A673 (cell line): ENCODE measurements at regions not wholly inside any gene's neighbourhood (a gene's known extent, or its start where the extent isn't known, plus 50 kb on each side); places are given as distances from the start of the nearest gene placed in this dataset.

ENCODE experiments used
- BruUV-seq: library from RNA; stranded (reverse); fragments of 400-500 nt; replicated peaks from 2 replicates; lab custom pipeline; 2021; lab: Mats Ljungman, UMichigan
- CTCF ChIA-PET: fragments of 300-600 bp; sonication (Branson Sonifier 250); formaldehyde crosslinking; loops from one replicate; lab custom pipeline; 2022; ENCODE audit warnings: antibody characterized with exemption; lab: Charles Lee
- POLR2A ChIA-PET: fragments of 300-600 bp; sonication (Branson Sonifier 250); formaldehyde crosslinking; loops from one replicate; lab custom pipeline; 2022; ENCODE audit warnings: antibody characterized with exemption; ENCODE audit not compliant: low non-redundant PET; lab: Charles Lee
- DNase-seq: peaks from one replicate; pipeline ENCODE4 v3.0.0-alpha.2; 2015; ENCODE audit warnings: low spot score
- H3K27ac ChIP-seq: fragments of 200-600 bp; sonication (generic); 2 replicates; pipeline ENCODE4 v1.5.1; 2016; ENCODE audit warnings: mixed run types, low read depth, mild to moderate bottlenecking, mixed read lengths, antibody characterized with exemption, low read length; ENCODE audit not compliant: poor library complexity, severe bottlenecking
- H3K27me3 ChIP-seq: fragments of 200-600 bp; sonication (generic); replicated peaks from 2 replicates; pipeline ENCODE4 v1.6.1; 2017; ENCODE audit warnings: mixed run types, low read depth, mild to moderate bottlenecking, mixed read lengths, antibody characterized with exemption, low read length; ENCODE audit not compliant: insufficient read depth, poor library complexity
- H3K36me3 ChIP-seq: fragments of 200-600 bp; sonication (generic); 2 replicates; pipeline ENCODE4 v1.6.1; 2016; ENCODE audit warnings: mixed run types, mild to moderate bottlenecking, mixed read lengths, antibody characterized with exemption, low read length; ENCODE audit not compliant: insufficient read depth, poor library complexity, severe bottlenecking
- H3K4me1 ChIP-seq: fragments of 200-600 bp; sonication (generic); 2 replicates; pipeline ENCODE4 v1.6.1; 2017; ENCODE audit warnings: mixed run types, mild to moderate bottlenecking, mixed read lengths, antibody characterized with exemption, low read length; ENCODE audit not compliant: insufficient read depth, poor library complexity, severe bottlenecking
- H3K4me3 ChIP-seq: fragments of 200-600 bp; sonication (generic); 2 replicates; pipeline ENCODE4 v1.5.1; 2016; ENCODE audit warnings: low read depth, mixed run types, mild to moderate bottlenecking, mixed read lengths, low read length; ENCODE audit not compliant: poor library complexity, severe bottlenecking
- H3K9me3 ChIP-seq: fragments of 200-600 bp; sonication (generic); 2 replicates; pipeline ENCODE4 v1.6.1; 2016; ENCODE audit warnings: mixed run types, low read depth, mild to moderate bottlenecking, mixed read lengths, antibody characterized with exemption, low read length; ENCODE audit not compliant: poor library complexity, severe bottlenecking
- EZH2 ChIP-seq: fragments of 200-600 bp; sonication (generic); IDR thresholded peaks from 2 replicates; pipeline ENCODE4 v1.6.1; 2017; ENCODE audit warnings: borderline replicate concordance, low read depth, mild to moderate bottlenecking, mixed read lengths, antibody characterized with exemption, low read length; ENCODE audit not compliant: poor library complexity, severe bottlenecking
- intact Hi-C: fragments of 100-400 bp; cut with micrococcal nuclease; formaldehyde crosslinking; loops from one replicate; pipeline ENCODE4 v1.10.0; 2022; ENCODE audit not compliant: unreplicated experiment
- TF ChIP-seq, protein P1 (sequence below): fragments of 300-800, 200-600 bp; sonication (generic); conservative IDR thresholded peaks from 2 replicates; pipeline ENCODE4 v1.5.1; 2017; ENCODE audit warnings: low read depth, mild to moderate bottlenecking, antibody characterized with exemption, low read length, moderate library complexity, mixed read lengths

GRCh38 chr9:108684288-108685025 lies 171.3 kb downstream of the ACTL7B start:
- no peak for TF ChIP-seq EZH2
- TF ChIP-seq, protein P1, sequence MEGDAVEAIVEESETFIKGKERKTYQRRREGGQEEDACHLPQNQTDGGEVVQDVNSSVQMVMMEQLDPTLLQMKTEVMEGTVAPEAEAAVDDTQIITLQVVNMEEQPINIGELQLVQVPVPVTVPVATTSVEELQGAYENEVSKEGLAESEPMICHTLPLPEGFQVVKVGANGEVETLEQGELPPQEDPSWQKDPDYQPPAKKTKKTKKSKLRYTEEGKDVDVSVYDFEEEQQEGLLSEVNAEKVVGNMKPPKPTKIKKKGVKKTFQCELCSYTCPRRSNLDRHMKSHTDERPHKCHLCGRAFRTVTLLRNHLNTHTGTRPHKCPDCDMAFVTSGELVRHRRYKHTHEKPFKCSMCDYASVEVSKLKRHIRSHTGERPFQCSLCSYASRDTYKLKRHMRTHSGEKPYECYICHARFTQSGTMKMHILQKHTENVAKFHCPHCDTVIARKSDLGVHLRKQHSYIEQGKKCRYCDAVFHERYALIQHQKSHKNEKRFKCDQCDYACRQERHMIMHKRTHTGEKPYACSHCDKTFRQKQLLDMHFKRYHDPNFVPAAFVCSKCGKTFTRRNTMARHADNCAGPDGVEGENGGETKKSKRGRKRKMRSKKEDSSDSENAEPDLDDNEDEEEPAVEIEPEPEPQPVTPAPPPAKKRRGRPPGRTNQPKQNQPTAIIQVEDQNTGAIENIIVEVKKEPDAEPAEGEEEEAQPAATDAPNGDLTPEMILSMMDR: no peak
- H3K4me3 ChIP-seq: no peak overlapping the region
- H3K4me1 ChIP-seq: no peaks in the 10 kb centered on the region
- no peaks in the 10 kb centered on the region for H3K36me3 ChIP-seq
- intact Hi-C loops: no loop called here
- no peak for DNase-seq
- H3K27me3 ChIP-seq: no peaks in the 10 kb centered on the region
- peaks cover 6% of the 10 kb centered on the region for H3K9me3 ChIP-seq
- ChIA-PET CTCF (no interaction called here), POLR2A (no interaction called here)
- BruUV-seq: no TSS peak
- no peak overlapping the region for H3K27ac ChIP-seq

DNA sequence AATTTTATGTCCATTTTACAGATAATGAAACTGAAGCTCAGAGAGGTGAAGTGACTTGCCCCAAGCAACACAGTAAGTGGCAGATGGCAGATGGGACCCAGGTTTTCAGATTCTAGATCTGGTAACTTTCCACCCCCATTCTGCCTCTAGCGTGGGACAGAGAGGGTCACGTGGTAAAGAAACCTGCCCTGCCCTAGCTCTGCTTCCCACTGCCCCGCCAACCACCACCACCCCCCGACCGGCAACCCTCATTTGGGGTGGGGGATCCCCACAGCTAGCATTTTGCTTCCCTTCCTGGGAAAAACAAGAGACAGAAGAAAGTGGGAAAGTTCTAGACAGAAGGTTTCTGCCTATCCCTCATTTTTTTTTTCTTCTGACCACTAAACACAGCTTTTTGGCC lies 172.5 kb downstream of the ACTL7B start:
- H3K27ac ChIP-seq: no peak overlapping the region
- BruUV-seq: no TSS peak
- POLR2A ChIA-PET: no interaction called here
- intact Hi-C loops: no loop called here
- no peak overlapping the region for H3K4me3 ChIP-seq
- peaks cover 6% of the 10 kb centered on the region for H3K9me3 ChIP-seq
- H3K36me3 ChIP-seq: no peaks in the 10 kb centered on the region
- H3K27me3 ChIP-seq: no peaks in the 10 kb centered on the region
- no peak for TF ChIP-seq EZH2
- TF ChIP-seq, protein P1: no peak
- no peaks in the 10 kb centered on the region for H3K4me1 ChIP-seq
- CTCF ChIA-PET: no interaction called here
- no peak for DNase-seq

DNA sequence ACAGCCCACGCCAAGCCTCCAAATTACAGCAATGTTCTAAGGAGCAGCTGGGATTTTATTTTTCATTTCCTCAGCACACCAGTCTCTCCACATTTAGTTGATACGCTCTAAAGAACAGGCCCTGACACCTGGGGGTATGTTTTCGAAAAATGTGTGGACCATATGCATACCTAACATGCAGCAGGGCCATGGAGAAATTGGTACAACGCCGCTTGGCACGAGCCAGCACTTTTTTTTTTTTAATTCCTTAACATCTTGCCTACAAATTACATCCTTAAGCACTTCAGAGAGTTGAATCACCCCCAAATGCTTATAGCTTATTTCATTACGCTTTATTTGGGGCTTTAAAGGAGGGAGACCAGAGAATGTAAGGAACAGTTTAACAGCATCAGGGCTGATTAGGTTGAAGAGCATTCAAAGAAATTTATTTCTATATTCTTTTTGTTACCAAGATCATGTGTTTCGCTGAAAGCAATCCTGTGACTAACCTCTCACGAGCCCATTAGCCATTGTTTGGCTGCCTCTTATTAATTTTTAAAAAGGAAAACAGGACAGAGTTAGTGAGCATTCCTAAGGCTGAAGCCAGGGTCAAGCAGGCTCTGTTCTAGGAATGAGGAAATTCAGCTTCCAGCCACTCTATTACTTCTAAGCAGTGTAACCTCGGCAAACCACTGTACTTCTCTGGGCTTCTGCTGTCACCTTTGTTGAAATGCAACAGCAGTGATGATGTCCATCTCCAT lies 173.8 kb downstream of the ACTL7B start:
- POLR2A ChIA-PET: no interaction called here
- intact Hi-C loops: no loop called here
- Histone ChIP-seq H3K4me1 (no peaks in the 10 kb centered on the region), H3K9me3 (peaks cover 6% of the 10 kb centered on the region), H3K4me3 (no peak overlapping the region), H3K36me3 (no peaks in the 10 kb centered on the region), H3K27ac (no peak overlapping the region), H3K27me3 (no peaks in the 10 kb centered on the region)
- TF ChIP-seq EZH2: no peak
- TF ChIP-seq, protein P1: no peak
- no TSS peak for BruUV-seq
- no peak for DNase-seq
- CTCF ChIA-PET: no interaction called here
